Non-pigmented ciliary epithelial cell (primary cell): ENCODE measurements at regions not wholly inside any gene's neighbourhood (a gene's known extent, or its start where the extent isn't known, plus 50 kb on each side); places are given as distances from the start of the nearest gene placed in this dataset.

Experiments used
- DNase-seq: peaks from one replicate; pipeline ENCODE4 v3.0.0-alpha.2; 2010; ENCODE audit warnings: low read depth

DNA sequence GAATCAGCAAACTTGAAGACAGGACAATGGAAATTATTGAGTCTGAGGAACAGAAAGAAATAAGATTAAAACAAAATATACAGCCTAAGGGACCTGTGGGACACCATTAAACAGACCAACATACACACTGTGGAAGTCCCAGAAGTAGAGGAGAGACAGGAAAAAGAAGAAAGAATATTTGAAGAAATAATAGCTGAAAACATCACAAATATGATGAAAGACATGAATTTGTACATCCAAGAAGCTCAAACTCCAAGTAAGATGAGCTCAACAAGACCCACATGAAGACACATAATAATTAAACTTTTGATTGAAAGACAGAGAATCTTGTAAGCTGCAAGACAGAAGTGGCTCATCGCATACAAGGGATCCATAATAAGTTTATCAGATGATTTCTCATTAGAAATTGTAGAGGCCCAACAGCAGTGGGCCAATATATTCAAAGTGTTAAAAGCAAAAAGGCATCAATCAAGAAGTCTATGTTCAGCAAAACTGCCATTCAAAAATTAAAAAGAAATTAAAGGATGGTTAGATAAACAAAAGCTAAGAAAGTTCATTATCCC lies 311.3 kb upstream of the ADGRL2 start:
- DNase-seq = no peak

DNA sequence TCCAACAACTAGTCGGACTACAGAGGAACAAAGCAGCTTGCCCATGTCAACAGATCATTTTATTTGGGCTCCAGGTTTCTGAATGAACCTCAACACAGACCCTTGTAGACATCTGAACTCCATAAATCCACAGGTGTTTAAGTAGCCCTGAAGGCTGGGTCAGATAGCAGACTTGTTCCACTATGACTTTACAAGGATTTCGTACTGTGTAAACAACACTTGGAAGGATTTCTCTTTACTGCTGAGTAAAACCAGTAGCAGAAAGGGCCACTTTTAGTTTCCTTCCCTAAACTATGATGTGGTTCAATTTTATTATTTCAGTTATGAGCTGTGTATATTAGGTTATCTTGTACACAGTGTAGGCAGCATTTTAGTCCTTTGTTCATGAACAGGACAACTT lies 316.4 kb upstream of the ADGRL2 start:
- DNase-seq = no peak

DNA sequence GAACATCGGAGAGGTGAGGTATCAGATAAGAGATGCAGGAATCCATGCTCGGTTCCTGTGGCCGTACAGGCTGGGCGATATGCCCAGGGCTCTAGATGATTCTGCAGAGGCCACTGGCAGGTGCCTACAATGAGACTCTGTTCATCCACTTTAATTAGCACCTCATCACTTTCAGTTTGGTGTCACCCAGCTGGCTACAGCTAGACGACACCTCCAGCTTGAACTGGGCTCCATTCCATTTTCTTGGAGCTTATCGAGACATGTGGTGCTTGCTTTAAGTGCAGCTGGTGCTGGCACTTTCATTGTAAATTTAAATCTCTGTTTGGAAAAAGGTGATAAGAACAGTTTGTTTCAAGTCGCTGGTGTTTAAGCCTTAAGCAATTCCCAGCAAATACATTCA lies 322.5 kb upstream of the ADGRL2 start:
- DNase-seq = no peak

DNA sequence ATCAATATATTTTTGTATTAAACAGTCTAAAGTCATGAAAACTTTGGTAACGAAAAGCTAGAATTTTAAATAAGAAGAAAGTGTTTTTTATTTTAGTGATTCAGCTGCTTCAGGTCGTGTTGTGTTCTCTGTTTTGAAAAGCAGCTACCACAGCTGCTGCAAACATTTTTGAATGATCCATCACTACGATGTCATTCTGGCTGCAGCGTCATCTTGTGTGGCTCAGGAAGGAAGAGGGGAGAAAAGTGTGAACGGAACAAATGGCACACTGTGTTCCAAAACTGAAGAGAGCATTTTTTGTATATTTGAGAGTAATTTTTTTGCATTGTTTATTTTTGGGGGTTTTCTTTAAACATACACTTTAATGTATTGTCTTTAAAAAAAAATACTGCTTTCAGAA lies 323.0 kb upstream of the ADGRL2 start:
- DNase-seq = no peak

DNA sequence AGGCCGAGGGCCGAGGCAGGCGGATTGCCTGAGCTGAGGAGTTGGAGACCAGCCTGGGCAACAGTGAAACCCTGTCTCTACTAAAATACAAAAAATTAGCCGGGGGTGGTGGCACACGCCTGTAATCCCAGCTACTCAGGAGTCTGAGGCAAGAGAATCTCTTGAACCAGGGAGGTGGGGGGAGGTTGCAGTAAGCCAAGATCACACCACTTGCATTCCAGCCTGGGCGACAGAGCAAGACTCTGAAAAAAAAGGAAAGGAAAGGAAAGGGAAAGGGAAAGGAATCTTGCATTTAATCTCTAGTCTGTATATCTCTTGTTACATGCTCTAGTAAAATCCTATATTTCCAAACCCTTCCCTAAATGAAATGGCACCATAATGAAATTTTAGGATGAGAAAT lies 328.3 kb upstream of the ADGRL2 start:
- DNase-seq = no peak

DNA sequence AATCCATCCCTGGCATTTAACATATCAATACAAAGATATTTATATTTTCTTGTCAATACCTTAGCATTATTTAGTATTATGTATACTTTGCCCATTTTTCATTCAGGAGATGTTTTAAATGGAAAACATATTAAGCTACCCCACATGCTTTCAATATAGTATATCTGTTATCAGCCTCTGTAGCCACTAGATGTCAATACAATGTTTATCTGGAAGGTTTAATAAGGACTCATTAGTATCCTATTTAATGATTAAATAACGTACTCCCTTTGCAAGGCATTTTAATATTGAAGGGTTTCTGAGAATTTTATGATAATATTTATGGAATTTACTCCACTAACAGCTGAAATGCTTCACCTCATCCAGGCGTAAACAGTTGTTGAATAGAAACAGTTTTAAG lies 329.5 kb upstream of the ADGRL2 start:
- DNase-seq = no peak

DNA sequence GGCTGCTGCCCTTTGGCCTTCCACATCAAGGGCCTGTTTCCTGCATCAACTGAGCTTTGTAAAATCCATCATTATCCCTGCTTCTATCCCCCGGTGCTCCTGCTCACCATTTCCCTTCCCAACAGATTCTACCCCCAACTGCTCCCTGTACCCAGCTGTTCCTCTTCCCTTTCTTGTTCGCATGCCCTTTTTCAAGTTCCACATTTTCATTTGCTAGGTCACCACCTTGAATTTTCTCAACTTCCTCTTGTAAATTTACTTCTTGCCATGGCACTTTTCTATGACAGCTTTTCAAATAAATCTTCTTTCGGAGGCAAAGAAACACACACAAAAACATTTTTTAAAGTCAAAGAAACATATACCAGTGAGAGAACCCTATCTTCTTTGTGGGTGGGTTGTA lies 330.5 kb upstream of the ADGRL2 start:
- DNase-seq = no peak

DNA sequence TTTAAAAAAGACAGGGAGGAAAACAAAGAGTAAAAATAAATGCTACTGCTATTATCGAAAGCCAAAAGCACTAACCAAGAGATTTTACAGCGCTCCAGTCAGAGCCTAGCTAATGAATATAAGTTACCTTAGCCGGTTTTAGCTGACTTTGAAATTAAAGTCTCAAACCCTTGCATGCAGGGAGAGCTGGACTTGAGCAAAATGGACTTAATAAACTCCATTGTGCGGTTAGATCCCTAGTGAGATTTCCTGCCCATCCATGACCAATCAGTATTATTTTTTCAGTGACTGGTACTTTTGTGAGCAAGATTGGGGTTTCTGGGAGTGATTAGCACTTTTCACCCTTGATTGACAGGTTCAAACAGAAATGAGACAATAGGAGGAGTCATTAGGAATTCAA lies 333.4 kb upstream of the ADGRL2 start:
- no peak for DNase-seq

DNA sequence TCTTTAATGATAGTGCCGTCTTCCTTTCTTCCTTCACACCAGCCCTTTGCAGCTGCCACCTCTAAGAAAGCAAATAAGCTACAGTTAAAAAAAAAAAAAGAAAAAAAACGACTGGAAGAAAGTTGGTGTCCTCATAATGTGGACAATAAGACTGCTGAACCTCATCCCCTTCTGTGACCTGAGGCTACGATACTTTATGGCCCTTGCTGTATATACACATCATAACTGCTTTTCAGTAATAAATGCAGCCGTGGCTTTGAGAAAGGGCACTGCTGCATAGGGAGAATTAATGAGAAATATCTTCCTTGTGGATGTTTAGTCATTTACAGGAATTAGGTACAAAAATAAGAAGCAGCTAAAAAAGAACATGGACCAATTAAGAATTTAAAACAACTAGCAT lies 333.8 kb upstream of the ADGRL2 start:
- DNase-seq = no peak

DNA sequence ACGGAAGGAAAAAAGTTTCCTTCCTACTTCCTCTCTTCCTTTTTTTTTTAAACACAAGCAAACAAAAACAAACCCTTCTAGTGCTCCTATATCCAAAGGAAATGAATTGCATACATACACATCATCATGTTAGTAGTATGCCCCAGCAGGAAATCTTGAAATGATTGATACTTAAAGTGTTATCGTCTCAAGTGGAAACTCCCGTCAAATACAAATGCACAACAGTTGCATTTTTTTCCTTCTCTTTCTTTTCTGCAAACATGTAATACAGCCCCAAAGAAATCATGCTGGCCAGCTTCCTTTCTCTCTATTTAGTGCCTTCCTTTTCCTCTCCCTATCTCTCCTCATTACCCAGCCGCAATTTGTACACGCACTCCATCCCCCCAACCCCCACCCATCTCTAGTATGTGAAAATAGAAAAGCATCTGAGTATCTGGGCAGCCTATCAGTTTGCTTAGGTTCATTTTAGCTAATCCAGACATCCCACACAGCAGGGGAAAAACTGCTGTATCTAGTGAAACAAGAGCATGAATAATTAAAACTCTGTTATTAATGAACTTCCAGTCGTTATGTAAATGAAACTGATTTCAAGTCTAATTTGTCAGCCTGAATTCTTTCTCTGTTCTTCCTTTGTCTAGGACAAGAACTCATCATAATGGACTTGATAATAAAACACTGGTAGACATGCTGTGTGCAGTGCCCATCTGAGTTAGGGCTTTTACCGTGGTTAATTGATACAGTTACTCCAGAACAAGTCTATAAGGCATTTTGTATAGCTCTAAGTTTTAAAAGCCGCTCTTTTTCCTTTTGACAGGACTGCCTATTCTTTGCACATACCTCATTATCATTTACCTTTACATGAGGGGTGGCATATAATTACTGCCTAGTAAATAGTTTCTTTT lies 336.5 kb upstream of the ADGRL2 start:
- no peak for DNase-seq

DNA sequence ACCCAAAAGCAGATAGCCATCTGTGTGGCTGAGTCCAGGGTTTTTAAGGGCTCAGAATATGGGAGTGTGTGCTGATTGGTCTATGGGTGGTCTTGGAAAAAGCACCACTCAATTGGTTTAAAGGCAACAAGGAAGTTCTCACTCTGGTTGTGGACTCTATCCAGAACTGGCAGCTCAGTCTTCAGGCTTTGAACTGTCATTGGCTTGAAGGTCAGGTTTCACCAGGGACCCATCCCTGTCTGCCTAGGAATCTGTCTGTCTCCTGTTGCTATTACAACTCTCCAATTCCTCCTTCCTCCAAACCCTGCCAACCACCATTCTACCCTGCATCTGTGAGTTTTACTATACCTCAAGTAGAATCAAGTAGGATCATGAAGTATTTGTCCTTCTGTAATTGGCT lies 341.7 kb upstream of the ADGRL2 start:
- DNase-seq = no peak

DNA sequence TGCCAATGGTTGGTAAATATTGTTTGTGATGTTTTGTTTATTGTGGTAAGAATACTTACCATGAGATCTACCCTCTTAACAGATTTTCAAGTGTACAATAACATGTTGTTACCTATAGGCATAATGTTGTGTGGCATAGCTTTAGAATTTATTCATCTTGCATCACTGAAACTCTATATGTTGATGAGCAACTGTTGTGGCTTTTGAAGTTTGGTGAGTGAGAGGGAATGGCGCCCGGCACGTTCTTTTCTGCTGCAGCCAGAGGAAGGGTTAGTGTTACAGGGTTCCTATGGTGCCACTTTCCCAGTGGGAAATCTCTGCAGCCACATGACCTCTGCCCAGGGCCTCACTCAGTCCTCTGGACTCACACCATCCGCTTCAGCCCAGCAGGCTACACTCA lies 342.5 kb upstream of the ADGRL2 start:
- no peak for DNase-seq

DNA sequence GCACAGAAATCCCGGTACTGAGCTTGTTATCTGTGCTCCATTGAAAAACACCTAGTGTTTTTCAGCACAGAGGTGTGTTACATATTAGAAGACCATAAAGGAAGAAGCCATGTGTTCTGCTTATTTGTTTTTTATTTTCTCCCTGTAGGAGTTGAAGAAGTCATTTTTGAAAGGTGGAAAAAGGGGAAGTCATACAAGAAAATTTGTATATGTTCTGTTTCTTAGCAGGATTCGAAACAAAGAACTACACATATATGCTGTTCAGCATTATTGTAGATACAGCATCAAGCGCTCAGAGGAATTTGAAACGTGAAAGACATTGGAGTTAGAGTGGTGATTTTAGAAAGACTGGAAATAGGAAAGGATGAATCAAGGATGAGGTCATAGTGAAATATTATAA lies 345.3 kb upstream of the ADGRL2 start:
- no peak for DNase-seq

DNA sequence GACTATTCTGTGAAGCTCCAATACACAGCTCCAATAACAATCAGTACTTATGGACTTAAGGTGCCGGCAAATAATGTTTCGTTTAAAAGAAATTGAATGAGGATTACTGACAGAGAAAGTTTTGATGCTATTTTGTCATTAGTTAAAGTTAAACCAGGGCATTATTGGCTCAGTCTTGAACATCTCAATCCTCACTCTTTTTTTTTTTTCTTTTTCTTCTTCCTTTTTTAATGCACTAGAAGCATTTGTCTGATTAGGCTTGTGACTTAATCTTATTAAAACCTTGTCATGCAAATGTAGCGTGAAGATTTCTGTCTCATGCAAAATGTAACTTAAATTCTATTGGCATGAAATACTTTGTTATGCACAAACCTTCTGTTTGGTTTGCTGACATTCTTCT lies 346.8 kb upstream of the ADGRL2 start:
- no peak for DNase-seq

DNA sequence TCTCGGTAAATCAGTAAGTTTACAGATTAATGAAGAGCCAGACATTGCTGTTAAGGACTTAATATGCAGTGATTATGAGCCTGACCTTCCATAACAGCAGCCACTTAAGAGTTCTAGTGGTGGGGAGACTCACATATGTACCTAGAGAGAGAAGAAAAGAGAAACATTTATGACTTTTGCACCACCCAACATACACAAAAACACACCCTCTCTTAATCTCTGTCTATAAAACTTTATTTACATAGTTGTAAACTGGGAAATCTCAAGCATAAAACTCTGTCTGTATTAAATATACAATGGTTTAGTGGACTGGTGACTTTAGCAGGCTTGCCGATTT lies 347.4 kb upstream of the ADGRL2 start:
- no peak for DNase-seq

DNA sequence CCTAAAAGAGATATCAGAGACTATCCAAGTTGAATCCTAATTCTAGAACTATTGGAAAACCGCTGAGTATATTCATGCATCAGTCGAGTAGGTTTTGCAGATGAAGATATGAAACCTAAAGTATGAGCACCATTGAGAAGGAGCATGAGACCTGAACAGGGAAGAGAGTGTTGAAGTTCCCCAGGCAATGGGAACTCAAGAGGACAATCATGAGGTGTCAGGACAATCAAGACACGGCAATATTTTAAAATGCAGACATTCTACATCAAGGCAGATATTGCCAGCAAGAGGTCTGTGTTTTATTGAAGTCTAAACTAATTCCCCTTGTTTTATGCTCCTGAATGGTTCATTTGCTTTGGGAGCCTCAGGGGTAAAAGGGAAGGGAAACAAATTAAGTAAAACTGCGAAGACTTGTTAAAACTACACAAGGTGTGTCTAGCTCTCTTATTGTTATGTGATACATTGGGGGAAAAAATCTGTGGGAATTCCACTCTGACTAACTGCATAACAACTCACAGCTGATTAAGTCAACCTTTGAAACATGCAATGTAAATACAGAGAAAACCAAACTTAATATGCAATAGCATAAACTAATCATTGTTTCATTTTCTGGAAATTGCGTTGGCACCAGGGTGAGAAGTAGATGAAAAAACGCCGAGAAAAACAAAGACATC lies 347.9 kb upstream of the ADGRL2 start:
- peak; percentile 2 for DNase-seq

DNA sequence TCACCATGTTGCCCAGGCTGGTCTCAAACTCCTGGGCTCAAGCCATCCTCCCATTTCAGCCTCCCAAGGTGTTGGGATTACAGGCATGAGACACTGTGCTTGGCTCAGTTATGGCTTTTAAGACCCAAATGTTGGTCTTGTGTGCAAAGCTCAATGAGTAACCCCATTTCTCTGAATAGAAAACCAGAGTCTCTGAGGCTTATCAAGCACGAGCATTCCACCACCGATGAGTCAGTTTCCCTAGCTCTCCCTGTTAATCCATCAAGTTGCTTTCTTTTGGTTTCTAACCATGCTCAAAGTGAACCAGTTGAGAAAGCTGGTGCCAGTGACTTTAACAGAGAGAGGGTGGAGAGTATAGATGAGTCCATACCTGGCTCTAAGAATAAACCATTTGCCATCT lies 350.9 kb upstream of the ADGRL2 start:
- DNase-seq = peak; percentile 3

DNA sequence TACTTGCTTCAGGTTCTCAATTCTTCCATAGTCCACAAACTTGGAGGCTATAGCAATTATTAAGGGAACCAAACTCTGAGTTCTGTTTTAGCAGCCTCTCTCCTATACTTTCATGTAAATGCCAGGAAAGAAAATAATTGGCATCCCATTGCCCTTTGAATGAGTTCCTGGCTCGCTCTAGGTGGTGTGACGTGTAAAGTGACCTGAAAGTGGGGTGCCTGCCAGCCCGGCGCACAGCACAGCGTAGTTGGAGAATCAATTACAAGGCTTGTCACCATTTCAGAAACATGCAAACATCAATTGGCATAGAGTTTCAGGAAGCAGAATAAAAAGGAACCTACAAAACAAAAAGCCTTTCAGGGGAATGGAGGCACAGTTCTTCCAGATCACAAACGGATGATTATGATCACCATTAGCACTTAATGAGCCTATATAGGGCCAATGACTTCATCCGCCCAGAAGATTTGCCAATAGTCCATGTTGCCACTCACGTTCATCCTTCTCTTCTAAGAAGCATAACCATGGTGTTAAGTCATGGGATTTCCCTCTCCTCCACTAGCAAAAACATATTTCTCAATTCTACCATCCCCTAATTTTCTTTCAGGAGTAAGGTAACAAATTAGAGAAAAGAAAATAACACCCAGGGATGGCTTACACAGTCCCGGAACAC lies 354.6 kb upstream of the ADGRL2 start:
- DNase-seq = no peak

DNA sequence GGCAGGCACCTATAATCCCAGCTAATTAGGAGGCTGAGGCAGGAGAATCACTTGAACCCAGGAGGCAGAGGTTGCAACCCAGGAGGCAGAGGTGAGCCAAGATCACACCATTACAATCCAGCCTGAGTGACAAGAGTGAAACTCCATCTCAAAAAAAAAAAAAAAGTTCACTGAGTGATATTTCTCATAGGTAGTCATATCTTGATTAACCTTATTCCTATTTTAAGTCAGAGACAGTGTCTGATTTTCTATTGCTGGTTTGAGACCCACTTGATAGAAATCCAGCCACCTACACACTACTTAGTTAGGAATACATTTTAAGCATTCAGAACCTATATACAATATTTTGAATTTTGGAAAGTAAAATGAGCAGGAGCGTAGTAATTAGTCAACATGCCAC lies 357.4 kb upstream of the ADGRL2 start:
- no peak for DNase-seq

DNA sequence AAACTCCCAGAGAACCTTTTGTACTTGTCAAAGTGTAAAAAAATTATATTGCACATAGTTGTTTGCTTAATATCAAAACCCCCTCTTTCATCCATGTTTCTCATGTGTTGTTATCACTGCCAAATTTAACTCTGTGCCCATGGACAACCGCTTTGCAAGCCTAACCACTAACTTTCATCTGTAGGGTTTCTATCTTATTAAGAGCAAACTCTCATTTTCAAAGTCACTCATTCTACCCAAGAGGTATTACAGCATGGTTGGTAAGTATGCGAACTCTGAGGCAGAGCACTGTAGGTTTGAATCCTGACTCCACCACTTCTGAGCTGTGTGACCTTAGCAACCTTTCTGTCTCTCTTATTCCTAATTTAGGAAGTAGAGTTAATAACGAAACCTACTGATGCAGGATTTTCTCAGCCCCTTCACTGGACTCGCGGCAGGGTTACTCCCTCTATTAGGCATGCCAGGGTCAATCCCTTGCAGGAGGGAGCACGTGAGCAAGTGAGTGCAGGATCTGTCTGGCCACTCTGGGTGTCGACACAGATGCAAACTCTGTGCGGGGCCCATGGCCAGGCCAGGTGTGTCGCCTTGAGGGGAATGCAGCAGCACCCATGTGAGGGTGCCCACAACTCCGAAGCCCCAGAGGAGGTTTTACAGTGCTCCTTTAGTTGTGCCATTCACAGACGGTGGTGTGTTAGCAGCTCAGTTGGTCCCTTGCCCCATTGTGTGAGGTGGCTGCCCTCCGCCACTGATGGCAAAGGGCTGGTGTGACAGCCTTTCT lies 361.5 kb upstream of the ADGRL2 start:
- no peak for DNase-seq

DNA sequence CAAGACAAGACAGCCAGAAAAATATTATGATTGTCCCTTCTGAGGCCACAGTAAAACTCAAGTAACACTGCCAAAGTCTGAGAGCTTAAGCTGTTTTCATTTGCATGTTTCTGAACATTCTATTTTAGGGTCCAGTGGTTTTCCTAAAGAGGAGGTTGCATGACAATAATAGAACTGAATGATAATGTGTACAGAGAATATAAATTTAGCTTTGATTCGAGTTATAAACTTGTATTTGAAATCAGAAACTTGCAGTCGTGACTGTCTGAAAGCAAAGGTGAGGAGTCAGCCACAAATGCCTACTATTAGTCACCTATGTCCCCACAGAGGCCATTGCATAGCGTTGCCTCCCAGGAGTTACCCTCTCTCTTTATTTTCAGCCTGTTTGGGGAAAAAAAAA lies 363.1 kb upstream of the ADGRL2 start:
- no peak for DNase-seq

DNA sequence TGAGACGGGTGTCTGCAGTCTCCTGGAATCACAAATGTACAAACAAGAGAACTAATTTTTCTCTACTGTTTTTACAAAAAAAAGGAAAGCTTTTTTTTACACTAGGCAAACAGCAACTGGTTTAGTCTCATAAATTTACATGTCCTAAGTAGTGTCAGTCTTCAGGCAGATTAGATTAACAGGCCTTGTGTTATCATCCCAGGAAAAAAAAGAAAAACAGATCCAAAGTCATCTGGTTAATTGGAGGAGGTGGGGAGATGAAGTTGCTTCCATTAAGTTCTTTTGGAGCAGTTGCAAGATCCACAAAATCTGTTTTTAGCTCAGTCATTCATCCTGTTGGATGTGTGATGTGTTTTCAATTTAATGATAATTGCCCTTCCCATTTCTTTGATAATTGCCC lies 363.5 kb upstream of the ADGRL2 start:
- no peak for DNase-seq
